Colonic mucosa (tissue), 4 donors: ENCODE measurements at regions not wholly inside any gene's neighbourhood (a gene's known extent, or its start where the extent isn't known, plus 50 kb on each side); places are given as distances from the start of the nearest gene placed in this dataset.

Source experiments
- DNase-seq: peaks from one replicate; pipeline ENCODE4 v3.0.0-alpha.2; 2020
- H3K27ac ChIP-seq: fragments of 200-600 bp; one replicate; pipeline ENCODE4 v1.8.0; 2021
- H3K27me3 ChIP-seq: fragments of 200-600 bp; one replicate; pipeline ENCODE4 v1.8.0; 2021
- H3K36me3 ChIP-seq: fragments of 200-600 bp; one replicate; pipeline ENCODE4 v1.8.0; 2021
- H3K4me1 ChIP-seq: fragments of 200-600 bp; one replicate; pipeline ENCODE4 v1.8.0; 2021; ENCODE audit warnings: mild to moderate bottlenecking
- H3K4me3 ChIP-seq: fragments of 200-600 bp; one replicate; pipeline ENCODE4 v1.8.0; 2021
- H3K9ac ChIP-seq, 2 donors: one replicate each; pipeline ENCODE4 v1.7.0; 2013; ENCODE audit warnings: control low read depth in 2 of 2, low read depth in 2 of 2, low read length in 2 of 2
- H3K9me3 ChIP-seq: fragments of 200-600 bp; one replicate; pipeline ENCODE4 v1.8.0; 2021
- CTCF ChIP-seq: fragments of 200-600 bp; IDR thresholded peaks from one replicate; pipeline ENCODE4 v1.8.0; 2022; ENCODE audit warnings: antibody characterized with exemption, mild to moderate bottlenecking
- intact Hi-C: fragments of 100-400 bp; cut with DNase I; formaldehyde crosslinking; loops from one replicate; pipeline ENCODE4 v1.14.1; 2022
- donor health status: healthy.
- donor health status: DM: no; HTN: no; CAD: no.
- donor health status: DM: no; HTN: no; CAD: no.

GRCh38 chr12:126569706-126570105 lies 1504.5 kb downstream of the AACS start:
- intact Hi-C loops, result no loop called here
- no peak for TF ChIP-seq CTCF
- H3K4me3 ChIP-seq, result no peak overlapping the region
- H3K36me3 ChIP-seq, result no peaks in the 10 kb centered on the region
- no peaks in the 10 kb centered on the region for H3K27me3 ChIP-seq
- no peak for DNase-seq
- no peak overlapping the region for H3K27ac ChIP-seq
- no peaks in the 10 kb centered on the region for H3K4me1 ChIP-seq
- no peaks in the 10 kb centered on the region for H3K9me3 ChIP-seq
- H3K9ac ChIP-seq, result no peak overlapping the region

- no peaks in the 10 kb centered on the region for H3K9me3 ChIP-seq
- intact Hi-C loops, result no loop called here
- DNase-seq, result no peak
Observed at GRCh38 chr12:126570566-126570965, 1505.3 kb downstream of the AACS start.

GRCh38 chr12:126572170-126572569 lies 1506.9 kb downstream of the AACS start:
- H3K9me3 ChIP-seq, result no peaks in the 10 kb centered on the region
- no peak overlapping the region for H3K9ac ChIP-seq
- intact Hi-C loops, result no loop called here
- no peak overlapping the region for H3K4me3 ChIP-seq
- no peak for DNase-seq
- no peaks in the 10 kb centered on the region for H3K36me3 ChIP-seq
- H3K27me3 ChIP-seq, result no peaks in the 10 kb centered on the region
- no peaks in the 10 kb centered on the region for H3K4me1 ChIP-seq
- H3K27ac ChIP-seq, result no peak overlapping the region
- TF ChIP-seq CTCF, result no peak

More at GRCh38 chr12:126570566-126570965, 1505.3 kb downstream of the AACS start:
- Histone ChIP-seq H3K4me3 (no peak overlapping the region), H3K36me3 (no peaks in the 10 kb centered on the region), H3K4me1 (no peaks in the 10 kb centered on the region), H3K9ac (no peak overlapping the region), H3K27me3 (no peaks in the 10 kb centered on the region), H3K27ac (no peak overlapping the region)
- no peak for TF ChIP-seq CTCF

GRCh38 chr12:126581655-126582054 lies 1516.4 kb downstream of the AACS start:
- H3K9ac ChIP-seq, result no peak overlapping the region
- no peaks in the 10 kb centered on the region for H3K27me3 ChIP-seq
- H3K4me3 ChIP-seq, result no peak overlapping the region
- H3K36me3 ChIP-seq, result no peaks in the 10 kb centered on the region
- TF ChIP-seq CTCF, result no peak
- H3K27ac ChIP-seq, result no peak overlapping the region
- H3K4me1 ChIP-seq, result no peaks in the 10 kb centered on the region
- no peaks in the 10 kb centered on the region for H3K9me3 ChIP-seq
- intact Hi-C loops, result no loop called here
- DNase-seq, result no peak

GRCh38 chr12:126582231-126582630 lies 1517.0 kb downstream of the AACS start:
- Histone ChIP-seq H3K4me1 (no peaks in the 10 kb centered on the region), H3K9ac (no peak overlapping the region), H3K27ac (no peak overlapping the region), H3K36me3 (no peaks in the 10 kb centered on the region), H3K4me3 (no peak overlapping the region), H3K27me3 (no peaks in the 10 kb centered on the region), H3K9me3 (no peaks in the 10 kb centered on the region)
- no peak for DNase-seq
- no peak for TF ChIP-seq CTCF
- intact Hi-C loops, result no loop called here
